SK-N-SH (cell line): ENCODE measurements at regions not wholly inside any gene's neighbourhood (a gene's known extent, or its start where the extent isn't known, plus 50 kb on each side); places are given as distances from the start of the nearest gene placed in this dataset.

Source experiments
- EP300 ChIP-seq, 2 experiments: IDR thresholded peaks; 2 replicates each; pipeline versions ENCODE4 v1.4.0 to v1.6.1; 2012; ENCODE audit warnings: borderline replicate concordance in 1 of 2, low read depth in 1 of 2, low read length in 1 of 2
- NFIC ChIP-seq: IDR thresholded peaks from 2 replicates; pipeline ENCODE4 v1.4.0; 2012; ENCODE audit warnings: borderline replicate concordance
- SMC3 ChIP-seq: IDR thresholded peaks from 2 replicates; pipeline ENCODE4 v1.6.1; 2012; ENCODE audit warnings: low read depth, low read length, improper control_type of control experiment
- TAF1 ChIP-seq: IDR thresholded peaks from 2 replicates; pipeline ENCODE4 v1.6.1; 2012; ENCODE audit warnings: low read depth, mild to moderate bottlenecking, low read length, moderate library complexity, borderline replicate concordance
- YY1 ChIP-seq: IDR thresholded peaks from 2 replicates; pipeline ENCODE4 v1.4.0; 2012; ENCODE audit warnings: low read depth, mild to moderate bottlenecking
- TF ChIP-seq, protein P1 (sequence below): IDR thresholded peaks from 2 replicates; pipeline ENCODE4 v1.6.1; 2012; ENCODE audit warnings: mild to moderate bottlenecking, low read depth, low read length, moderate library complexity
- TF ChIP-seq, protein P2 (sequence below): fragments of 150-350 bp; IDR thresholded peaks from 2 replicates; pipeline ENCODE4 v1.6.1; 2017; ENCODE audit warnings: antibody characterized with exemption, low read length, low read depth, borderline replicate concordance
- TF ChIP-seq, protein P3 (sequence below): fragments of 200-600 bp; sonication (generic); IDR thresholded peaks from 2 replicates; pipeline ENCODE4 v1.6.1; 2017; ENCODE audit warnings: antibody characterized with exemption, mild to moderate bottlenecking, moderate library complexity

DNA sequence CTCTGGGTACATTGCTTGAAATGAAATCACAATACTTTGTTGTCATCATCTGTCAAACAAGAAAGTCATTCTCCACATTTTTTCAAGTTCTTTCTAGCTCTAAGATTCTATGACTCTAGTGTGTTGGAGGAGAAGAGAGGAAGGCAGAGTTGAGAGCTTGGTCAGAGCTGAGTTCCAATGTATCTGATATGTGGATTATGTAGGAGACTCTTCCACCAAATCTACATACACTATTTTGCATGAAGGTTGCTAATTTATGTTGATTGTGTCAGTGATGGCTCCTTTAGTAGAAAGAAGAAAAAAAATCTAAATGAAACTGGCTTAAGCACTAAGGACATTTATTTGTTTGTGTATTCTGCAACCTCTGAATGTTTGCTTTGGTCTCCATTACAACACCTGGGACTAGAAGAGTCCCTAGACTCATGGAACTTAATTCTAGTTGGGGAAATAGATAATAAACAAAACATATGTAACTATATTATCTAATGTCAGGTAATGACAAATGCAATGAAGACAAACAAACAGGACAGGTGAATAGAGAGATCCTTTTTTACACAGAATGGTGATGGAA lies 691.9 kb downstream of the UQCRFS1 start:
- TF ChIP-seq SMC3 (no peak), TAF1 (no peak), YY1 (no peak), EP300 (IDR thresholded peaks at IDR 0.05; ENCODE audit: borderline replicate concordance in 1 of 2, low read depth in 1 of 2, low read length in 1 of 2) (no peak), NFIC (no peak)
- TF ChIP-seq, protein P1, sequence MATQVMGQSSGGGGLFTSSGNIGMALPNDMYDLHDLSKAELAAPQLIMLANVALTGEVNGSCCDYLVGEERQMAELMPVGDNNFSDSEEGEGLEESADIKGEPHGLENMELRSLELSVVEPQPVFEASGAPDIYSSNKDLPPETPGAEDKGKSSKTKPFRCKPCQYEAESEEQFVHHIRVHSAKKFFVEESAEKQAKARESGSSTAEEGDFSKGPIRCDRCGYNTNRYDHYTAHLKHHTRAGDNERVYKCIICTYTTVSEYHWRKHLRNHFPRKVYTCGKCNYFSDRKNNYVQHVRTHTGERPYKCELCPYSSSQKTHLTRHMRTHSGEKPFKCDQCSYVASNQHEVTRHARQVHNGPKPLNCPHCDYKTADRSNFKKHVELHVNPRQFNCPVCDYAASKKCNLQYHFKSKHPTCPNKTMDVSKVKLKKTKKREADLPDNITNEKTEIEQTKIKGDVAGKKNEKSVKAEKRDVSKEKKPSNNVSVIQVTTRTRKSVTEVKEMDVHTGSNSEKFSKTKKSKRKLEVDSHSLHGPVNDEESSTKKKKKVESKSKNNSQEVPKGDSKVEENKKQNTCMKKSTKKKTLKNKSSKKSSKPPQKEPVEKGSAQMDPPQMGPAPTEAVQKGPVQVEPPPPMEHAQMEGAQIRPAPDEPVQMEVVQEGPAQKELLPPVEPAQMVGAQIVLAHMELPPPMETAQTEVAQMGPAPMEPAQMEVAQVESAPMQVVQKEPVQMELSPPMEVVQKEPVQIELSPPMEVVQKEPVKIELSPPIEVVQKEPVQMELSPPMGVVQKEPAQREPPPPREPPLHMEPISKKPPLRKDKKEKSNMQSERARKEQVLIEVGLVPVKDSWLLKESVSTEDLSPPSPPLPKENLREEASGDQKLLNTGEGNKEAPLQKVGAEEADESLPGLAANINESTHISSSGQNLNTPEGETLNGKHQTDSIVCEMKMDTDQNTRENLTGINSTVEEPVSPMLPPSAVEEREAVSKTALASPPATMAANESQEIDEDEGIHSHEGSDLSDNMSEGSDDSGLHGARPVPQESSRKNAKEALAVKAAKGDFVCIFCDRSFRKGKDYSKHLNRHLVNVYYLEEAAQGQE: no peak
- TF ChIP-seq, protein P2, sequence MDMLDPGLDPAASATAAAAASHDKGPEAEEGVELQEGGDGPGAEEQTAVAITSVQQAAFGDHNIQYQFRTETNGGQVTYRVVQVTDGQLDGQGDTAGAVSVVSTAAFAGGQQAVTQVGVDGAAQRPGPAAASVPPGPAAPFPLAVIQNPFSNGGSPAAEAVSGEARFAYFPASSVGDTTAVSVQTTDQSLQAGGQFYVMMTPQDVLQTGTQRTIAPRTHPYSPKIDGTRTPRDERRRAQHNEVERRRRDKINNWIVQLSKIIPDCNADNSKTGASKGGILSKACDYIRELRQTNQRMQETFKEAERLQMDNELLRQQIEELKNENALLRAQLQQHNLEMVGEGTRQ: no peak
- TF ChIP-seq, protein P3, sequence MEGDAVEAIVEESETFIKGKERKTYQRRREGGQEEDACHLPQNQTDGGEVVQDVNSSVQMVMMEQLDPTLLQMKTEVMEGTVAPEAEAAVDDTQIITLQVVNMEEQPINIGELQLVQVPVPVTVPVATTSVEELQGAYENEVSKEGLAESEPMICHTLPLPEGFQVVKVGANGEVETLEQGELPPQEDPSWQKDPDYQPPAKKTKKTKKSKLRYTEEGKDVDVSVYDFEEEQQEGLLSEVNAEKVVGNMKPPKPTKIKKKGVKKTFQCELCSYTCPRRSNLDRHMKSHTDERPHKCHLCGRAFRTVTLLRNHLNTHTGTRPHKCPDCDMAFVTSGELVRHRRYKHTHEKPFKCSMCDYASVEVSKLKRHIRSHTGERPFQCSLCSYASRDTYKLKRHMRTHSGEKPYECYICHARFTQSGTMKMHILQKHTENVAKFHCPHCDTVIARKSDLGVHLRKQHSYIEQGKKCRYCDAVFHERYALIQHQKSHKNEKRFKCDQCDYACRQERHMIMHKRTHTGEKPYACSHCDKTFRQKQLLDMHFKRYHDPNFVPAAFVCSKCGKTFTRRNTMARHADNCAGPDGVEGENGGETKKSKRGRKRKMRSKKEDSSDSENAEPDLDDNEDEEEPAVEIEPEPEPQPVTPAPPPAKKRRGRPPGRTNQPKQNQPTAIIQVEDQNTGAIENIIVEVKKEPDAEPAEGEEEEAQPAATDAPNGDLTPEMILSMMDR: no peak
